CD4-positive, CD25-positive, alpha-beta regulatory T cell (primary cell): ENCODE measurements at regions not wholly inside any gene's neighbourhood (a gene's known extent, or its start where the extent isn't known, plus 50 kb on each side); places are given as distances from the start of the nearest gene placed in this dataset.
"Not testable (repeated sequence)": the region's sequence is repeated elsewhere in the genome, so short reads cannot be mapped to it uniquely, and the experiment has no call there.

Experiments used
- ATAC-seq, 2 donors: fragments of 150-1000 bp; cut with Tn5 transposase; one replicate each; pipeline ENCODE4 v1.10.0; 2021; ENCODE audit warnings: low read depth in 2 of 2, moderate number of reproducible peaks in 2 of 2, moderate library complexity in 1 of 2
- DNase-seq, 3 donors: peaks; one replicate each; pipeline versions ENCODE4 v3.0.0 to v3.0.0-alpha.2; 2012 to 2022; ENCODE audit warnings: mixed read lengths in 1 of 3
- H3K27ac ChIP-seq: one replicate; pipeline ENCODE4 v1.7.0; 2013; ENCODE audit warnings: mild to moderate bottlenecking, low read length; ENCODE audit not compliant: insufficient read depth, poor library complexity, severe bottlenecking
- H3K27me3 ChIP-seq: one replicate; pipeline ENCODE4 v1.7.0; 2013; ENCODE audit warnings: low read length; ENCODE audit not compliant: control insufficient read depth, insufficient read depth
- H3K36me3 ChIP-seq: one replicate; pipeline ENCODE4 v1.7.0; 2013; ENCODE audit warnings: mild to moderate bottlenecking, low read length, moderate library complexity; ENCODE audit not compliant: control insufficient read depth, insufficient read depth
- H3K4me1 ChIP-seq: 2 replicates; pipeline ENCODE4 v1.7.0; 2013; ENCODE audit warnings: mild to moderate bottlenecking, low read length; ENCODE audit not compliant: insufficient read depth, control insufficient read depth, poor library complexity, severe bottlenecking
- H3K4me3 ChIP-seq: one replicate; pipeline ENCODE4 v1.7.0; 2013; ENCODE audit warnings: low read depth, mild to moderate bottlenecking, low read length, moderate library complexity
- H3K9me3 ChIP-seq, 2 experiments: 1 replicate in 1 of 2; 2 replicates in 1 of 2; pipeline ENCODE4 v1.7.0; 2013; ENCODE audit warnings: low read length in 2 of 2, mild to moderate bottlenecking in 1 of 2, moderate library complexity in 1 of 2; ENCODE audit not compliant: control insufficient read depth in 2 of 2
- H3K27ac Mint-ChIP-seq, 3 donors: one replicate each; pipeline ENCODE4 v1.8.0; 2020 to 2022; ENCODE audit warnings: mild to moderate bottlenecking in 3 of 3, mixed read lengths in 3 of 3, moderate library complexity in 2 of 3
- H3K27me3 Mint-ChIP-seq: one replicate; pipeline ENCODE4 v1.8.0; 2022; ENCODE audit warnings: mild to moderate bottlenecking, mixed read lengths
- H3K36me3 Mint-ChIP-seq: one replicate; pipeline ENCODE4 v1.8.0; 2020; ENCODE audit warnings: mixed read lengths
- H3K4me1 Mint-ChIP-seq, 4 donors: one replicate each; pipeline ENCODE4 v1.8.0; 2020 to 2022; ENCODE audit warnings: mixed read lengths in 4 of 4, mild to moderate bottlenecking in 1 of 4
- H3K4me3 Mint-ChIP-seq, 4 donors: one replicate each; pipeline ENCODE4 v1.8.0; 2020 to 2022; ENCODE audit warnings: mild to moderate bottlenecking in 4 of 4, mixed read lengths in 4 of 4, moderate library complexity in 3 of 4
- H3K9me3 Mint-ChIP-seq, 7 donors: one replicate each; pipeline ENCODE4 v1.8.0; 2020 to 2022; ENCODE audit warnings: mixed read lengths in 7 of 7, mild to moderate bottlenecking in 3 of 7, moderate library complexity in 2 of 7

DNA sequence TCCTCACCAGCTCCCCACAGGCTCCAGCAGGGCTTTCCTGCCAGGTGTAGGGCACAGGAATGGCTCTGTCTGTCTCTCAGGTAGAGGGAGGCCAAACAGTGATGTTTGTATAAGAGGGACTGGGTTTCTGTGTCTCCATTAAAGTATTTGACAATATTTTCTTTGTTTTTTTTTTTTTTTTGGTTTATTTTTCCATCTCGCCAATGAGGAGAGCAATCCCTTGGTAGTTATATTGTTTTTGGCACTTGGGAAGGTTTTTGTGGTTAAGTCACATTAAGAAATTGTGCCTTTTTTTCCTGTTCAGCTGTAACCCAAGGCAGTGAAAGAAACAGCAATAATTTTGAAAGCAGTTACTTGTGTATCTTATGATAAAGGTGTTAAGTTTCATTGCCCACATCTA, 234.6 kb upstream of the PRSS1 start:
- not testable (repeated sequence) for H3K9me3 Mint-ChIP-seq, H3K4me3 Mint-ChIP-seq, ATAC-seq, H3K9me3 ChIP-seq, H3K27me3 Mint-ChIP-seq, H3K4me1 ChIP-seq, H3K36me3 ChIP-seq, DNase-seq, H3K27ac ChIP-seq, H3K27me3 ChIP-seq, H3K36me3 Mint-ChIP-seq, H3K4me3 ChIP-seq
- Mint-ChIP-seq H3K27ac (peak overlapping the region in 1 of 3 donors; percentile 74), H3K4me1 (peaks cover 10 to 42% (median 18%) of the 10 kb centered on the region in 4 donors)

GRCh38 chr7:142513178-142513955, 235.9 kb upstream of the PRSS1 start:
- no peaks in the 10 kb centered on the region for H3K36me3 ChIP-seq
- no peak overlapping the region for H3K27ac ChIP-seq
- H3K27me3 ChIP-seq, result no peaks in the 10 kb centered on the region
- Mint-ChIP-seq H3K4me1 (peaks cover 10 to 38% (median 14%) of the 10 kb centered on the region in 4 donors), H3K27me3 (no peaks in the 10 kb centered on the region), H3K4me3 (no peak overlapping the region), H3K9me3 (no peaks in the 10 kb centered on the region), H3K36me3 (peaks cover 3% of the 10 kb centered on the region), H3K27ac (peak overlapping the region in 1 of 3 donors; percentile 26)
- ATAC-seq (no peak), DNase-seq (no peak)
- no peak overlapping the region for H3K4me3 ChIP-seq
- peaks cover 7% of the 10 kb centered on the region for H3K4me1 ChIP-seq
- no peaks in the 10 kb centered on the region for H3K9me3 ChIP-seq

DNA sequence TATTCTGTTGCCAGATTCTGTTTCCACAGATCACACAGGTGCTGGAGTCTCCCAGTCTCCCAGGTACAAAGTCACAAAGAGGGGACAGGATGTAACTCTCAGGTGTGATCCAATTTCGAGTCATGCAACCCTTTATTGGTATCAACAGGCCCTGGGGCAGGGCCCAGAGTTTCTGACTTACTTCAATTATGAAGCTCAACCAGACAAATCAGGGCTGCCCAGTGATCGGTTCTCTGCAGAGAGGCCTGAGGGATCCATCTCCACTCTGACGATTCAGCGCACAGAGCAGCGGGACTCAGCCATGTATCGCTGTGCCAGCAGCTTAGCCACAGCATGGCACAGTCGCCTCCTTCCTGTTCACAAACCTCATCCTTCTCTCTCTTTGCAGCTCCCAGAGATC, 237.5 kb upstream of the PRSS1 start:
- Histone ChIP-seq H3K27me3 (no peaks in the 10 kb centered on the region), H3K36me3 (no peaks in the 10 kb centered on the region), H3K4me3 (no peak overlapping the region), H3K4me1 (peaks cover 10% of the 10 kb centered on the region), H3K9me3 (no peaks in the 10 kb centered on the region), H3K27ac (no peak overlapping the region)
- Mint-ChIP-seq H3K4me1 (peaks cover 10 to 43% (median 16%) of the 10 kb centered on the region in 4 donors), H3K9me3 (no peaks in the 10 kb centered on the region), H3K4me3 (no peak overlapping the region), H3K27me3 (no peaks in the 10 kb centered on the region), H3K27ac (peak overlapping the region in 1 of 3 donors; percentile 52), H3K36me3 (peaks cover 3% of the 10 kb centered on the region)
- DNase-seq (no peak), ATAC-seq (peak in 1 of 2 donors; percentile 19)

DNA sequence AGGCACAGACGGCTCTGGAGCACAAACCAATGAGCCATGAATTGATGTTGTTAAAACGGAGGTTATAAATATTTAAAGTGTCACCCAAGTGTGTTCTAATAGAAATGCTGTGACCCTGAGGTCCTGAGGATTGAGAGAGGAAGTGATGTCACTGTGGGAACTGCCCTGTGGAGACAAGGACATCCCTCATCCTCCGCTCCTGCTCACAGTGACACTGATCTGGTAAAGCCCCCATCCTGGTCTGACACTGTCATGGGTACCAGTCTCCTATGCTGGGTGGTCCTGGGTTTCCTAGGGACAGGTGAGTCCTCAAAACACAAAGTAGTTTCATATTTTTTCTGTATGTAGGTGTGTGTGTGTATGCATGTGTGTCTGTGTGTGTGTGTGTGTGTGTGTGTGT, 237.9 kb upstream of the PRSS1 start:
- H3K9me3 ChIP-seq, result no peaks in the 10 kb centered on the region
- ATAC-seq (no peak), DNase-seq (no peak)
- H3K36me3 ChIP-seq, result no peaks in the 10 kb centered on the region
- H3K27ac Mint-ChIP-seq, result no peak overlapping the region
- peaks cover 3% of the 10 kb centered on the region for H3K36me3 Mint-ChIP-seq
- H3K9me3 Mint-ChIP-seq, result no peaks in the 10 kb centered on the region
- no peak overlapping the region for H3K4me3 ChIP-seq
- no peak overlapping the region for H3K27ac ChIP-seq
- no peaks in the 10 kb centered on the region for H3K27me3 Mint-ChIP-seq
- H3K4me1 ChIP-seq, result peaks cover 10% of the 10 kb centered on the region
- no peaks in the 10 kb centered on the region for H3K27me3 ChIP-seq
- H3K4me3 Mint-ChIP-seq, result peak overlapping the region in 2 of 4 donors; percentile 13 to 19
- H3K4me1 Mint-ChIP-seq, result peaks cover 7 to 43% (median 13%) of the 10 kb centered on the region in 4 donors

GRCh38 chr7:142509235-142509634, 240.0 kb upstream of the PRSS1 start:
- not testable (repeated sequence) for DNase-seq, H3K27ac ChIP-seq, H3K4me3 ChIP-seq, H3K9me3 Mint-ChIP-seq, H3K27me3 Mint-ChIP-seq, ATAC-seq, H3K9me3 ChIP-seq, H3K36me3 ChIP-seq, H3K36me3 Mint-ChIP-seq, H3K4me1 ChIP-seq, H3K27me3 ChIP-seq
- H3K27ac Mint-ChIP-seq, result peak overlapping the region in 2 of 3 donors; percentile 86 to 95
- H3K4me1 Mint-ChIP-seq, result peaks cover 0 to 35% (median 5%) of the 10 kb centered on the region in 4 donors
- H3K4me3 Mint-ChIP-seq, result peak overlapping the region in 3 of 4 donors; percentile 5 to 45 (median 13)

DNA sequence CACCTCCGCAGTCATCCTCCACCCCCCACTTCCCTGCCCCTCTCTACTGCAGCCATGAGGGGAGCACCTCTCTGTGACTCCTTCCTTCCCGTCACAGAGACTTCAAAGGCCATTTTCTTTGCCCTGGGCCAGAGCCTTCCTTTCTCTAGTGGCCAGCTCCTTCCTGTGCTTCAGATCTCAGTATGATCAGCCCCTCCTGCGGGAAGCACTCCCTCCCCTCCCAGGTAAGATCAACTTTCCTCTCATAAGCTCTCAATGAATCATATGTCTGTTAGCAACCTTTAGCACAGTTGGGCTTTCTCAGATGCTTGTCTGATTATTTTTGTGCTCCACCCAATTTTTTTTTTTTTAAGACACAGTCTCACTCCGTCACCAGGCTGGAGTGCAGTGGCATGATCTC, 241.0 kb upstream of the PRSS1 start:
- H3K4me1 ChIP-seq, result peaks cover 10% of the 10 kb centered on the region
- peak overlapping the region; percentile 86 to 95 (median 95) for H3K27ac Mint-ChIP-seq
- peak overlapping the region; percentile 47 for H3K27ac ChIP-seq
- peak in 2 of 3 donors; percentile 32 to 45 for DNase-seq
- H3K27me3 Mint-ChIP-seq, result no peaks in the 10 kb centered on the region
- H3K9me3 Mint-ChIP-seq, result no peaks in the 10 kb centered on the region
- peak overlapping the region in 3 of 4 donors; percentile 5 to 80 (median 51) for H3K4me3 Mint-ChIP-seq
- peak; percentile 57 for ATAC-seq
- H3K36me3 Mint-ChIP-seq, result peaks cover 3% of the 10 kb centered on the region
- no peaks in the 10 kb centered on the region for H3K9me3 ChIP-seq
- H3K27me3 ChIP-seq, result no peaks in the 10 kb centered on the region
- H3K4me3 ChIP-seq, result no peak overlapping the region
- H3K4me1 Mint-ChIP-seq, result peaks cover 0 to 35% (median 5%) of the 10 kb centered on the region in 4 donors
- no peaks in the 10 kb centered on the region for H3K36me3 ChIP-seq

DNA sequence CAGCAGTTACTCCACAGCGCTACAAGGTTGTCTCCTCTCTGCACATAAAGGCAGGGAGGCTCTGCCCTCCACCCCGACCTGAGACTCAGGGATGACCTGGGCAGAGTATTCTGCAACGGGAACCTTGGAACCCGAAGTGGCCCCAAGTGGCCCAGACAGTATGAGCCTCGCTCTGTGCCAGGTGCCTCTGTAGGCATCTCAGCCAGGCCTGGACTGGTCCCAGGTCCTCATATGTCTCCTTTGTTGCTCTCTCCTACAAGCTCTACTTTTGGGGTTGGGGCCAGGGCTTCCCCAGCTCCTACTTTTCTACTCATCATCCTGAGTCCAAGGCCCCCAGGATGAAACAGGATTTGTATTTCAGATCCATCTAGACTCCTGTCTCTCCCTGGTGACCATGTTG, 241.5 kb upstream of the PRSS1 start:
- Histone ChIP-seq H3K4me1 (peaks cover 10% of the 10 kb centered on the region), H3K36me3 (no peaks in the 10 kb centered on the region), H3K4me3 (no peak overlapping the region), H3K27me3 (no peaks in the 10 kb centered on the region), H3K27ac (no peak overlapping the region), H3K9me3 (no peaks in the 10 kb centered on the region)
- peak overlapping the region in 1 of 4 donors; percentile 80 for H3K4me3 Mint-ChIP-seq
- peaks cover 0 to 35% (median 6%) of the 10 kb centered on the region in 4 donors for H3K4me1 Mint-ChIP-seq
- H3K9me3 Mint-ChIP-seq, result no peaks in the 10 kb centered on the region
- peak overlapping the region; percentile 86 to 95 (median 95) for H3K27ac Mint-ChIP-seq
- peaks cover 3% of the 10 kb centered on the region for H3K36me3 Mint-ChIP-seq
- ATAC-seq (no peak), DNase-seq (no peak)
- no peaks in the 10 kb centered on the region for H3K27me3 Mint-ChIP-seq

DNA sequence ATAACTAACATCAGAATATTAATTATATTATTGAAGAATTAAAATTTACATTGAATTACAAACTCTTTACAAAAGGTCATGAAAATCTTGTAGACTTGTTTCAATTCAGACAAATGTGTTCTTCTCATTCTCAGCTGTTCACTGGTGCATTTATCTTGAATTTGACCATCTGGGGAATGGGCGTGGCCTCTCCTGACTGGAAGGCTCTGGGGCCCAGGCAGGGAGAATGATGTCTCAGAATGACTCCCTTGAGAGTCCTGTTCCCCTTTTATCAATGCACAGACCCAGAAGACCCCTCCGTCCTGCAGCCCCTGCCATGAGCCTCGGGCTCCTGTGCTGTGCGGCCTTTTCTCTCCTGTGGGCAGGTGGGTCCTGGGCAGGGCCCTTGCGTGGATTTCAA, 242.2 kb upstream of the PRSS1 start:
- not testable (repeated sequence) for H3K27ac ChIP-seq, H3K9me3 ChIP-seq, H3K4me3 ChIP-seq, DNase-seq, H3K27me3 ChIP-seq, H3K36me3 Mint-ChIP-seq, H3K36me3 ChIP-seq, ATAC-seq, H3K27me3 Mint-ChIP-seq, H3K27ac Mint-ChIP-seq, H3K4me1 ChIP-seq, H3K4me3 Mint-ChIP-seq, H3K9me3 Mint-ChIP-seq
- H3K4me1 Mint-ChIP-seq, result peaks cover 0 to 35% (median 8%) of the 10 kb centered on the region in 4 donors
